Activated CD4-positive, alpha-beta memory T cell treated with anti-CD3 and anti-CD28 coated beads for 36 hours (primary cell): ENCODE measurements at regions not wholly inside any gene's neighbourhood (a gene's known extent, or its start where the extent isn't known, plus 50 kb on each side); places are given as distances from the start of the nearest gene placed in this dataset.
"Not testable (repeated sequence)": the region's sequence is repeated elsewhere in the genome, so short reads cannot be mapped to it uniquely, and the experiment has no call there.

ENCODE experiments used
- CTCF ChIA-PET: fragments of 350-600 bp; sonication (Branson Sonifier 250); formaldehyde crosslinking; loops from one replicate; lab custom pipeline; 2021; ENCODE audit warnings: antibody characterized with exemption, inconsistent platforms; lab: Charles Lee
- POLR2A ChIA-PET: fragments of 350-600 bp; sonication (Branson Sonifier 250); formaldehyde crosslinking; loops from one replicate; lab custom pipeline; 2021; ENCODE audit warnings: antibody characterized with exemption; lab: Charles Lee
- DNase-seq: peaks from one replicate; pipeline ENCODE4 v3.0.0-alpha.2; 2020
- H3K27ac Mint-ChIP-seq: one replicate; pipeline ENCODE4 v1.8.0; 2021; ENCODE audit warnings: mixed read lengths
- H3K27me3 Mint-ChIP-seq: one replicate; pipeline ENCODE4 v1.8.0; 2021; ENCODE audit warnings: mixed read lengths
- H3K36me3 Mint-ChIP-seq: one replicate; pipeline ENCODE4 v1.8.0; 2021; ENCODE audit warnings: mixed read lengths
- H3K4me1 Mint-ChIP-seq: one replicate; pipeline ENCODE4 v1.8.0; 2021; ENCODE audit warnings: low read depth, mixed read lengths
- H3K4me3 Mint-ChIP-seq: one replicate; pipeline ENCODE4 v1.8.0; 2021; ENCODE audit warnings: mild to moderate bottlenecking, mixed read lengths
- H3K9me3 Mint-ChIP-seq: one replicate; pipeline ENCODE4 v1.8.0; 2021; ENCODE audit warnings: mixed read lengths
- intact Hi-C: fragments of 100-400 bp; cut with micrococcal nuclease; formaldehyde crosslinking; loops from one replicate; pipeline ENCODE4 v1.15.1; 2023

- intact Hi-C loops, result no loop called here
- CTCF ChIA-PET, result no interaction called here
Measured at GRCh38 chr13:70529652-70530051, 421.4 kb upstream of the KLHL1 start.

GRCh38 chr13:70527599-70527998, 419.3 kb upstream of the KLHL1 start:
- ChIA-PET CTCF (no interaction called here), POLR2A (no interaction called here)
- intact Hi-C loops, result no loop called here
- no peaks in the 10 kb centered on the region for H3K27me3 Mint-ChIP-seq
- peaks cover 5% of the 10 kb centered on the region for H3K9me3 Mint-ChIP-seq
- H3K27ac Mint-ChIP-seq, result no peak overlapping the region
- no peak for DNase-seq
- H3K4me3 Mint-ChIP-seq, result no peak overlapping the region
- no peaks in the 10 kb centered on the region for H3K4me1 Mint-ChIP-seq
- H3K36me3 Mint-ChIP-seq, result no peaks in the 10 kb centered on the region

More at GRCh38 chr13:70529652-70530051, 421.4 kb upstream of the KLHL1 start:
- POLR2A ChIA-PET, result no interaction called here
- peaks cover 2% of the 10 kb centered on the region for H3K9me3 Mint-ChIP-seq
- H3K4me1 Mint-ChIP-seq, result no peaks in the 10 kb centered on the region
- no peaks in the 10 kb centered on the region for H3K36me3 Mint-ChIP-seq
- DNase-seq, result no peak
- no peak overlapping the region for H3K27ac Mint-ChIP-seq
- no peak overlapping the region for H3K4me3 Mint-ChIP-seq
- H3K27me3 Mint-ChIP-seq, result no peaks in the 10 kb centered on the region

GRCh38 chr13:70523622-70524021, 415.4 kb upstream of the KLHL1 start:
- H3K27ac Mint-ChIP-seq, result no peak overlapping the region
- no peaks in the 10 kb centered on the region for H3K36me3 Mint-ChIP-seq
- no peaks in the 10 kb centered on the region for H3K27me3 Mint-ChIP-seq
- ChIA-PET CTCF (no interaction called here), POLR2A (no interaction called here)
- peaks cover 3% of the 10 kb centered on the region for H3K9me3 Mint-ChIP-seq
- DNase-seq, result no peak
- no peaks in the 10 kb centered on the region for H3K4me1 Mint-ChIP-seq
- H3K4me3 Mint-ChIP-seq, result no peak overlapping the region
- intact Hi-C loops, result no loop called here

GRCh38 chr13:70520275-70521036, 412.2 kb upstream of the KLHL1 start:
- no peak for DNase-seq
- Mint-ChIP-seq H3K4me1 (no peaks in the 10 kb centered on the region), H3K27ac (no peak overlapping the region), H3K4me3 (no peak overlapping the region), H3K9me3 (peaks cover 3% of the 10 kb centered on the region), H3K36me3 (no peaks in the 10 kb centered on the region), H3K27me3 (no peaks in the 10 kb centered on the region)
- intact Hi-C loops, result no loop called here
- POLR2A ChIA-PET, result no interaction called here
- CTCF ChIA-PET, result no interaction called here

GRCh38 chr13:70518081-70518480, 409.8 kb upstream of the KLHL1 start:
- intact Hi-C loops, result no loop called here
- Mint-ChIP-seq H3K4me1 (no peaks in the 10 kb centered on the region), H3K27ac (no peak overlapping the region), H3K27me3 (no peaks in the 10 kb centered on the region), H3K9me3 (no peaks in the 10 kb centered on the region), H3K36me3 (no peaks in the 10 kb centered on the region), H3K4me3 (no peak overlapping the region)
- CTCF ChIA-PET, result no interaction called here
- POLR2A ChIA-PET, result interaction anchor here (1.0 kb wide), 1 partner anchor 12 kb away, joined by 4 read pairs; no protein-coding TSS in a partner anchor
- DNase-seq, result no peak

- Mint-ChIP-seq H3K27me3 (no peaks in the 10 kb centered on the region), H3K36me3 (no peaks in the 10 kb centered on the region), H3K27ac (no peak overlapping the region), H3K4me1 (no peaks in the 10 kb centered on the region), H3K9me3 (peaks cover under 1% of the 10 kb centered on the region), H3K4me3 (no peak overlapping the region)
- POLR2A ChIA-PET, result no interaction called here
- CTCF ChIA-PET, result no interaction called here
- DNase-seq, result no peak
- intact Hi-C loops, result no loop called here
Measured at GRCh38 chr13:70516226-70516625, 408.0 kb upstream of the KLHL1 start.

- DNase-seq, H3K4me1 Mint-ChIP-seq, CTCF ChIA-PET, H3K27me3 Mint-ChIP-seq, H3K4me3 Mint-ChIP-seq, H3K9me3 Mint-ChIP-seq, H3K36me3 Mint-ChIP-seq, H3K27ac Mint-ChIP-seq, POLR2A ChIA-PET, intact Hi-C loops: not testable (repeated sequence)
Measured at GRCh38 chr13:70511861-70512417, 403.7 kb upstream of the KLHL1 start.

- DNase-seq, result no peak
- CTCF ChIA-PET, result no interaction called here
- Mint-ChIP-seq H3K27ac (no peak overlapping the region), H3K4me1 (no peaks in the 10 kb centered on the region), H3K36me3 (no peaks in the 10 kb centered on the region), H3K9me3 (peaks cover 6% of the 10 kb centered on the region), H3K4me3 (no peak overlapping the region), H3K27me3 (no peaks in the 10 kb centered on the region)
- POLR2A ChIA-PET, result interaction anchor here (1.0 kb wide), 1 partner anchor 13 kb away, joined by 4 read pairs; no protein-coding TSS in a partner anchor
- intact Hi-C loops, result no loop called here
Measured at GRCh38 chr13:70505809-70506208, 397.6 kb upstream of the KLHL1 start.

GRCh38 chr13:70502944-70503343, 394.7 kb upstream of the KLHL1 start:
- POLR2A ChIA-PET, result no interaction called here
- Mint-ChIP-seq H3K27me3 (no peaks in the 10 kb centered on the region), H3K9me3 (peaks cover 4% of the 10 kb centered on the region), H3K27ac (no peak overlapping the region), H3K36me3 (no peaks in the 10 kb centered on the region), H3K4me1 (no peaks in the 10 kb centered on the region), H3K4me3 (no peak overlapping the region)
- CTCF ChIA-PET, result no interaction called here
- no peak for DNase-seq
- intact Hi-C loops, result no loop called here

GRCh38 chr13:70490320-70490935, 382.2 kb upstream of the KLHL1 start:
- Mint-ChIP-seq H3K27ac (no peak overlapping the region), H3K4me1 (no peaks in the 10 kb centered on the region), H3K9me3 (peaks cover 26% of the 10 kb centered on the region), H3K36me3 (no peaks in the 10 kb centered on the region), H3K27me3 (no peaks in the 10 kb centered on the region), H3K4me3 (no peak overlapping the region)
- DNase-seq, result no peak
- POLR2A ChIA-PET, result no interaction called here
- intact Hi-C loops, result no loop called here
- CTCF ChIA-PET, result no interaction called here

- Mint-ChIP-seq H3K4me3 (no peak overlapping the region), H3K4me1 (no peaks in the 10 kb centered on the region), H3K9me3 (peaks cover 7% of the 10 kb centered on the region), H3K36me3 (no peaks in the 10 kb centered on the region), H3K27me3 (no peaks in the 10 kb centered on the region), H3K27ac (no peak overlapping the region)
- no peak for DNase-seq
- intact Hi-C loops, result no loop called here
- POLR2A ChIA-PET, result no interaction called here
- CTCF ChIA-PET, result no interaction called here
Measured at GRCh38 chr13:70484931-70485330, 376.7 kb upstream of the KLHL1 start.

GRCh38 chr13:70483599-70484276, 375.5 kb upstream of the KLHL1 start:
- H3K4me1 Mint-ChIP-seq, result no peaks in the 10 kb centered on the region
- no peaks in the 10 kb centered on the region for H3K9me3 Mint-ChIP-seq
- no peak overlapping the region for H3K4me3 Mint-ChIP-seq
- intact Hi-C loops, result no loop called here
- ChIA-PET POLR2A (no interaction called here), CTCF (no interaction called here)
- no peaks in the 10 kb centered on the region for H3K36me3 Mint-ChIP-seq
- no peak overlapping the region for H3K27ac Mint-ChIP-seq
- H3K27me3 Mint-ChIP-seq, result no peaks in the 10 kb centered on the region
- DNase-seq, result no peak
